ENCODE measurements at regions not wholly inside any gene's neighbourhood (a gene's known extent, or its start where the extent isn't known, plus 50 kb on each side); places are given as distances from the start of the nearest gene placed in this dataset.

DNA sequence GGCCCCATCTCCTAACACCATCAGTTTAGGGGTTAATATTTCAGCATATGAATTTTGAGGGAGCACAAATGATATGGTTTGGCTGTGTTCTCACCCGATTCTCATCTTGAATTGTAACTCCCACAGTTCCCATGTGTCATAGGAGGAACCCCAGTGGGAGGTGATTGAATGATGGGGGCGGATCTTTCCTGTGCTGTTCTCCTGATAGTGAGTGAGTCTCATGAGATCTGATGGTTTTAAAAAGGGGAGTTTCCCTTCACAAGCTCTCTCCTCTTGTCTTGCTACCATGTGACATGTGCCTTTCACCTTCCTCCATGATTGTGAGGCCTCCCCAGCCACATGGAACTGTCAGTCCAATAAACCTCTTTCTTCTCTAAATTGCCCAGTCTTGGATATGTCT lies 73.8 kb upstream of the TJP1 start (continued):
- TF ChIP-seq CEBPB (IDR thresholded peaks at IDR 0.05; ENCODE audit: low read depth, low read length), result no peak
- TF ChIP-seq RFX5 (IDR thresholded peaks at IDR 0.05; ENCODE audit: borderline replicate concordance, low read depth, low read length), result no peak
